GM04503 (cell line): ENCODE measurements at regions not wholly inside any gene's neighbourhood (a gene's known extent, or its start where the extent isn't known, plus 50 kb on each side); places are given as distances from the start of the nearest gene placed in this dataset.

Source experiments
- DNase-seq: peaks from one replicate; pipeline ENCODE4 v3.0.0-alpha.2; 2012; ENCODE audit warnings: low read depth

DNA sequence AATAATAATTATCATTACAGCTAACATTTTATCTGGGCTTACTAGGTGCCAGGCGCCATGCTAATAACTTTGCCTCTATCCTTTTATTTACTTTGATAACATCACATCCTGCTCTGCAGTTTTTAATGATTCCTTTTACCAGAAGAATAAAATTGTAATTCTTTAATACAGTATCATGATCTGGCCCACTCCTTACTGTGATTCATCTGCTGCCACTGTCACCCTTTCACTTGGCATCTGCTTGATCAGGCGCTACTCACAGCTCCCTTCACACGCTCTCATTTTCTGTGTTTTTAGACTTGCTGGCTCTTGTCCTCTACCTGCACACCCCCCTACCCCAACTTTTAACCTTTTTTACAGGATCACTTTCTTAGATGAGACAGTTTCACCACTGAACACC is 167.5 kb downstream of the NTMT2 start:
- DNase-seq: no peak

DNA sequence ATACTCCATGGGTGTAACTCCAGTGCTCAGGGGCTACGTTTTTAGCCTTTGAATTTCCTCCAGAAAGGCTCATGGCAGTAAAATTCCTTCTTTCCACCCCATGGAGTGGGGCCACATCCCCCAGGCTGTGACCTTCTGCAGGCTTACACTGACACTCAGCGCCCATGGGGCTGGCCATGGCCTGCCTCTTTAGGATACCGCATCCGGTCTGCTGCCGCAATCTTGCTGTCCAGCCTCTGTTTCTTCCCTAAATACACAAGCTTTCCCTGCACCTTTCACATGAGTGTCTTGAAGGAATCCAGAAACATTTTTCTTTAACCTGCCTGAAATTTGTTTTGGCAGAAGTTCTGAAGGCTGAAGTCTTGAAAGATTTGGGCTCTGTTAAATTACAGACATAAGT is 170.5 kb downstream of the NTMT2 start:
- DNase-seq: no peak

DNA sequence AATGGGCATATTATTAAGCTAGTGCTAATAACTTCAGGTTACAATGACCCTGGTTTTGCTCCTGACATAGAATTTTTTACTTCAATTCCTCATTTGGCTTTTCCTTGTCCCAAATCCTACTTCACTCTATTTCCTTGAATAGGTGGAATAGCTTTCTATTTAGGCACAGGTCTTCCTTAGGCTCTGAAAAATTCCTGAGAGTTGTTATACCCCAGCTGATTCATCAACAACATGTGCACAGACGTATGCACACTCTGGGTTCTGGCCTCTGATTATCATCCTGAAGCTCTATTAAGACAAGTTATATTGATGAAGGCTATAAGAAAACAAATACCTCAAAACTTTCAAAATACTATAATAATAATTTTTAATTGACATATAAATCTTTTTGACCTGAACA is 172.4 kb downstream of the NTMT2 start:
- DNase-seq: no peak

DNA sequence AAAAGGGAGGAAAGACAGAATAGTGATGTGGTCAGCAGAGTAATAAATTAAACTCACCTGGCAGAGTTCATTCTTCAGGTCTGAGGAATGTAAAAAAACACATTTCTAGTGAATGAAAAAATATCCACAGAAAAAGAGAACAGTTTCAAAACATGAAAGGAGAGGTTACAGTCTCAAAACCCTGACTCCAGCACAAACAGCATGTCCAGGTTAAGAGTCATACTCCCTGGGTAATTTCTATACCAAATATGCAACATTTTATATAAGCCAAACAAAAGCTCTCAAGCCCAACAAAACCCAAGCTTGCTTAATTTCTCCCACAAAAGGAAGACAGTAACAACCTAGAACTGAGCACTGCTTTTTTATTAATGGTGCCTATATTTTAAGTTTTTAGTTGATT is 173.0 kb downstream of the NTMT2 start:
- no peak for DNase-seq

DNA sequence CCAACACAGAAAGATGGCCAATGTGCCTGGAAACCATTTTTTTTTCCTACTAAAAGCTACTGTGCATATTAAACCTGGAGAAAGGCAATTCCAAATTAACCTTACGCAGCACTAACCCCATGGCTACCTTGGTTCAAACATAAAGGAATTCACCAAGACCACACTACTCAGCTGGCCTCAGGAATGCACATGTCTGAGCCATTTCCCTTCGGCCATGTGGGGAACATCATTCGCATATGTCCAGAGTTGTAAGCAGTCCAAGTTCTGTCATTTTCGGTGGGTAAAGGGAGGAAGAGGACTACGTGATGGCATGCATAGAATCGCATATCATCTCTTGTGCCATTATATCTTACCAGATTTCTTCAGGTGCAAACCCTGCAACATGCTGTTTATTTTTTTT is 175.4 kb downstream of the NTMT2 start:
- no peak for DNase-seq

DNA sequence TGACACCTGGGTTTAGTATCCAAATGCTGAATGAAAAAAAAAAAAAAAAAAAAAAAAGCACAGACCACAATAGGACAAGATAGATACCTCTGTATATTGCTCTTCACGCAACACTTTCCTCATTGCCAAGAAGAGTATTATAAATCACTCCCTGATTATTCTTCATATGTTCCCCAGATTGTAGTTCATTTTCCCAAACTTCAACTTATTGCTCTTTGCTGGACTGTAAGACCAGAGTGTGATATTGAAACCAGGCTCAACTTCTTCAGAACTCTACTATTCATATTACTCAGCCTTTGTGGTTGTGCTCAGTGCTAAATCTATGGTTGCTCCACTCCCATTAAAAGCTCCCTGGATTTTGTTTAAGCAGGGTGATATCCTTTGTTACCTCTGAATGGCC is 180.4 kb downstream of the NTMT2 start:
- no peak for DNase-seq

DNA sequence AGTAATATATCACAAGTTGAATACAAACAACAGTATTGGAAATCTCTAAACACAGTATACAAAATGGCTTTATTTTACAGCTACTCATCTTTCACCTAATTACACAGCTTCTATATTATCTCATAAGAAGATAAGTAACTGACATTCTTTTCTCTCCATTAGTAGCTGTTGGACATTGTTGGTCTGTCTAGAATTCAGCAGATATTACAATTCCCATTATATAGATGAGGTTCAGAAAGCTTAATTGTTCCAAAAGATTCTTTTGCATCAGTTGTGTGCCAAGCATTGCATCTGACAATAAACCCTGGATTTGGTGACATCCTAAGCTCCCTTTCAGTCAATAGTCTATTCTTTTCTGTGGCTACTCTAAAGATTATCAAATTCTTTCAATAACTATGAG is 187.0 kb downstream of the NTMT2 start:
- DNase-seq: no peak

DNA sequence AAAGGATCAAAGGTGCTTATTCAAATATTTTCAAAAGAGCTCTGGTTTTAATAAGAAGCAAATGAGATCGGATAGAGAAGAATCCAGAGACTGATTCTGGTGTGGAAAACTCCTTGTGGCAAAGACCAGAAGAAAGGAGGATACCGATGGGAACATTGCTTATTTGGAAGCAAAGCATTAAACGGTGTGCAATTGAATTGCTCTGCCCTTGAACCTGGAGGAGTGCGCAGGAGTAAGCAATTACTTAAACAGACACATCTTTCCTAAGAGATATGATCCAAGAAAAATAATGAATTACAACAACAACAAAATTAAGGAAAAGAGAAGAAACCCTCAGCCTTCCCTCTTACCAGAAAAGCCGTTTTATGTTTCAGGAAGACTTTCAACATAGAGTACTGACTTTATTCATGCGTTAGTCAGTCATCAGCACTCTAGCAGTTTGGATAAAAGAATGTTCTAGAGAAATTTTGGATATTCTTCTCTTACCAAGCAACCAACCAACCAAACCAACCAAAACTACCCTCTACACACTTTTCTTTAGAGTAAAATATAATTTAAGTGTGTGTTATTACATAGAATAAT is 191.7 kb downstream of the NTMT2 start:
- DNase-seq: no peak

DNA sequence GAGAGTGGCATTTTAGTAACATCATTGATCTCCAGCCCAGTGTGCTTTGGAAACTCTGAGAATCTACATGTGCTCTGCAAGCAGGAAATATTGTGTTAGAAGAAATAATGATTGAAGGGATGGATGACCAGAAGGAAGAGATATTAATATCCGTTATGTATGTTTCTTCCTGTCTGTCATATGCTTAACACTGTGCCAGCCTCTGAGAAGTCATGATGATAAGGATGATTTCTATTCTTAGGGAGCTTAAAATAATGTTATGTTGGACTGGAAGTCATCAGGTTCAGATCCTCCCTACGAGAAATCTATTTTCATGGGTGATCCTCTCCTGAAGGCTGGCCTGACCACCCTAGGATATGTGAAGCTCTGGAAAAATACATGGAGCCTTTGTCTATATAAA is 192.4 kb upstream of the GORAB start:
- DNase-seq: no peak

DNA sequence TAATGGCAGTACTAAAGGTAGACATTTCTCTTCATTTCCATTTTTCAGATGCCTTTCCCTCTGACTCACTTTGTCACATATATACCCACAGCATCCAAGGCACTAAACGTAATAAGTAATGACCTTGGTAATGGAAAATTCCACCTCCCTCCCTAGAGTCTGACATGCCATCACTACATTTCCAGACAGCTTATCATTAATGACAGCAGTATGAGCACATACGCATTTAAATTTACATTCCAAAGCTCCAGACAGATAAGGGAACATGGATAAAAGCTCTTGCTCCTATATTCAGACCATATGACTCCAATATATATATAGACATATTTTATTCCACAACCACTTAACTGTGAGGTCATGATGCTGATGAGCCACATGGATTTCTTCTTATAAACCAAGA is 191.7 kb upstream of the GORAB start:
- DNase-seq: no peak

DNA sequence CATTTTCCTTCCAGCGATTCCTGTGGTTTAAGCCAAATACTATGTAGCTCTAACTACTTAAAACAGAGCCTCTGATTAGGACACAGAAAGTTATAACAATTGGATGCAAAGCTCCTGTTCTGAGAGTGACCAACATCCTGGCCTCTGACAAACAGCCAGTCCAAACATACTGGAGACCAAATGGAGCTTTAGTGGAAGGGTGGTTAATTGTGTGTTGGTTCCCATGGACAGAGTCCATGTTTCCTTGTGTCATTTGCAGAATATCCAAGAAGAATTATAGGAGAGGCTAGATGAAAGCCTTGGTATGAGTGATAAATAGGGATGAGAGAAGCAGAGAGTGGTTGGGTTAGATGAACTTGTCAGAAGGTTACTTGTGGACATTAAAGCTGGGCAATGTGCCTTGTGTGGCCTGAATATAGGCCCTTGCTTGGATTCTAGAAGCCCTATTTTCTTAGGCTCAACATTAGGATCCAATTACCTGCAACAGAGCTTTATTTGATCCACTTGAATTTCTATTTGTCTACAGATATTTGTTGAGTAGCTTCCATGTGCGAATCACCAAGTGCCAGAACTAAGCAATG is 180.5 kb upstream of the GORAB start:
- DNase-seq: peak; percentile 37

DNA sequence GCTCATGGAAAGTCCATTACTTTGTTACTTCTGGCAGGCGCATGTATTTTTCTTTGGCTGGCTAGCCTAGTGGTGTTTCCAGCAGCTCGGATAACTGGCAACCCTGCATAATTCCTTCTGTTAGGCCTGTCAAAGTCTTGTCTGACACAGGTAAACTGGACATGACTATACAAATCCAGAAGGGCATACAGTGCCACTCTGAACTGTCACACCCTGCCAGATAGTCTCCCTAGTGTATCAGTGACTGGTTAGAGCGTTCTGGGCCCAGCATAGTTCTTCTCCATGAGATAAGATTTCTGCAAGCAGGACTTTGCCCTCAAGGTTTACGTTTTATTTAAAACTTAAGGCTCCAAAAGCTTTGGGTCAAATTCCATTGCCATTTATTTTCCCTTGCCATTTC is 177.7 kb upstream of the GORAB start:
- DNase-seq: no peak

DNA sequence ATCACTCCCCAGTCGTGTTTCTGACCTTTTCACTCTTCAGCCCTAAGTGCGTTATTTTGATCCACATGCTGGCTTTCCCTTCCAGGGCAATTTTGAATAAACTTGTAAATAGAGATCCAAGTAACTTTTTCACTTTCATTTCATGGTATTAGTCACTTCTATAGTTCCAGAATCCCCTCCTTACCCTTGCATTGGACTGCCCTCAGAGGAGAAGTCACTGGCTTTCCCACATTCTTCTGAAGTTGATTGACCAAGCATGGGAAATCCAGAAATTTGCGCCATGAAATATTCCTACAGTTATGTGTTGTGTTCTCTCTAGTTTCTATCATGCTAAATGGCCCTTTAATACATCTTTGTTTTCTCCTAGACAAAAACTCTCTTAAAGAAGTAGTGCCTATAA is 177.3 kb upstream of the GORAB start:
- DNase-seq: no peak

DNA sequence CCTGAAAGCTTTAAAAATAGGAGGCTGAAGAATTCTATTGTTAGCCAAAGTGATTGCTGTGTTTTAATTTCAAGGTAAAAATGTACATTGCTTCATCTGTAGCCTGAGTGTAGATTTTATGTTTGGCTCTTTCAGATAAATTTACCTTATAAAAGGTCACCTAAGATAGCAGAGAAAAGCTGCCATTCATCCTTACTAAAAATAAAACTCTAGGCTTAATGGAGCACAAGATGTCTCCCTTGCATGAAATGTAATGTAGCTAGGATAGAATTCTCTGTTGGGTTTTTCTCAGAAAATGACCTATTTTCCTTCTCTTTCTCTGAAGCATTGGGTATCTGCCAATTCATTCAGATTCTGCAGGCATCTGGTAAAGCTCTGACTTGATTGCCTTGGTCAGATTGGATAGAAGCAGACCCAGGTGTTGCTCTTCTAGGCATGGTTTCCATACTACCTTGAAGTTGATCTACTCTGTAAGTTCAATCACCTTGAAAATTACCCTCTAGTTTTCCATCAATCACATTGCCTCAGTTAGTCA is 176.6 kb upstream of the GORAB start:
- no peak for DNase-seq

DNA sequence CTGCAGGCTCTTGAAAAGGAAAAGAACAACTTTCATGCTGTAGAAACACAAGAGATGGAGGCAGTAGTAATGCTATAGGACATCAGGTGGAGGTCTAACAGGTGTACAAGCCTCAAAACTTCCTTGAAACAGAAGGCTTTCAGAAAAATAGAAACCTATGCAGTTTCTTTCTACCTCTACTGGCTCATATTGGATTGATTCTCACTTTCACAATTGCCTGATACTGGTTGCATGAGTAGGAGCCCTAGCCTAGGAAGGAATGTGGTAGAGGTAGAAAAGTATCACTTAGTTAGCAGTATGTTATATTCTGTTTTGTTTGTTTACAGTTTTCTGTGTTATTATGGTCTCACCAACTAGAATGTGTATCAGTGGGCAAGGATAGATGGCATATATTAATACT is 175.4 kb upstream of the GORAB start:
- DNase-seq: no peak

DNA sequence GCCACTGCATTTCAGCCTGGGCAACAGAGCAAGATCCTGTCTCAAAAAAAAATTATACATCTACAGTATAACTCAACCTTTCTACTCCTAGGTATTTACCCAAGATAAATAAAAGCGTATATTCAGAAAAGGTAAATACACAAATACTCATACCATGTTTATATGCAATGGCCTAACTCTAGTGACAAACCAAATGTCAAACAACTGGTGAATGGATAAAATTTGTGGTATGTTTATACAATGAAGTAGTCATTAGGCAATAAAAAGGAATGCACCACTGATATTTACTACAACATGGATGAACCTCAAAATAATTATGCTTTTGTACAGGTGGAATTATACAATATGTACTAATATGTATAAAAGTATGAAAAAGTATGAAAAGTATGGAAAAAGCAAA is 174.2 kb upstream of the GORAB start:
- DNase-seq: no peak

DNA sequence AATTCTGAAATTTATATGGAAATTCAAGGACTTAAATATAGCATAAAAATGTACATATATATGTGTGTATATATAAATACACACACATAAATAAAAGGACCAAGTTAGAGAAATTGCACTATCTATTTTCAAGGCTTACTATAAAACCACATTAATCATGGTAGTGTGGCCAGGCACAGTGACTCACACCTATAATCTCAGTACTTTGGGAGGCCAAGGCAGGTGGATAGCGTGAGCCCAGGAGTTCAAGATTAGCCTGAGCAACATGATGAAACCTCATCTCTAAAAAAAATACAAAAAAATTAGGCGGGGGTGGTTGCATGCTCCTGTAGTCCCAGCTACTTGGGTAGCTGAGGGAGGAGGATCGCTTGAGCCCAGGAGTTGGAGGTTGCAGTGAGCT is 171.4 kb upstream of the GORAB start:
- DNase-seq: no peak

DNA sequence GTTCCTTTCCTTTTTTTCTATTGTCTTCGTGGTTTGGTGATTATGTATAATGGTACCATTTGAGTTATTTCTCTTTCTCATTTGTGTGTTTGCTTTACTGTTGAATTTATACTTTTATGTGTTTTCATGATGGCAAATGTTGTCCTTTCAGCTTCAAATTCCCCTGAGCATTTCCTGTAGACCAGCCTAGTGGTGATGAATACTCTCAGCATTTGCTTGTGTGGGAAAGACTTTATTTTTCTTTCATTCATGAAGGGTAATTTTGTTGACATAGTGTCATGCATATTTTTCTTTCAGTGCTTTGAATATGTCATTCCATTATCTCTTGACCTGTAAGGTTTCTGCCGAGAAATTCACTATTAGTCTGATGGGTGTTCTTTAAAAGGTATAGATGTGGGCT is 166.6 kb upstream of the GORAB start:
- no peak for DNase-seq

DNA sequence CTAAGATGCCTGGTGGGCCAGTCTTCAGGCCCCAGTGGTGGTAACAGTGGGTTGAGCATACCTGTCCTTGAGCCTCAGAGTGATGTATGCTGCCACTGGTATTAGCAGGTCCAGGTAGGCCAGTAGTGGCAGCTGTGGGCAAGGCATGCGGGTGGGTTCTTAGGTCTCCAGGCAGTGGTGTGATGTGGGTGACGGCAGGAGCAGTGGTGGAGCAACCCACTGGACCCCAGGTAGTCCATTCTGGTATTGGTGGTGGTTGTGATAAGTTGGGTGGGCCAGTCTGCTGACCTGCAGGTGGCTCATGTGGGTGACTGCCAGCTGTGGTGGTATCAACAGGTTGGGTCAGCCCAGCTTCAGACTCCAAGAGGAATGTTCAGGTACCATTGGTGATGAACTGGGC is 165.0 kb upstream of the GORAB start:
- no peak for DNase-seq

DNA sequence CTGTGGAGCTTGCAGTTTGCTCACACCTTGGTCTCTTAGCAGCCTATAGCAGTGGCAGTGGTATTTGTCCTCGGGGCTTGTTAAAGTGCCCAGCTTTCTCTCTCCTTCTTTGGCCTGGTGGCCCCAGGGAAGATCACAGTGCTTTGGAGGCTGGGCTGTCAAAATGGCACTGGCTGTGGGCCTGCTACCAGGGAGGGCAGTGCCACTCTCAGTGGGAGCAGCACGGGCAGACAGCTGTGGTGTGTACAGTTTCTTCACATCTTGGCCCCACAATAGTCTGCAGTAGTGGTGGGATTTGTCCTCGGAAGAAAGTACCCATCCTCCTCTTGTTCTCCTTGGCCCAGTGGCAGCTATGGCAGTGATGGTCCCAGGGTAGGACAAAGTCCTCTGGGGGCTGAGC is 164.4 kb upstream of the GORAB start:
- no peak for DNase-seq

DNA sequence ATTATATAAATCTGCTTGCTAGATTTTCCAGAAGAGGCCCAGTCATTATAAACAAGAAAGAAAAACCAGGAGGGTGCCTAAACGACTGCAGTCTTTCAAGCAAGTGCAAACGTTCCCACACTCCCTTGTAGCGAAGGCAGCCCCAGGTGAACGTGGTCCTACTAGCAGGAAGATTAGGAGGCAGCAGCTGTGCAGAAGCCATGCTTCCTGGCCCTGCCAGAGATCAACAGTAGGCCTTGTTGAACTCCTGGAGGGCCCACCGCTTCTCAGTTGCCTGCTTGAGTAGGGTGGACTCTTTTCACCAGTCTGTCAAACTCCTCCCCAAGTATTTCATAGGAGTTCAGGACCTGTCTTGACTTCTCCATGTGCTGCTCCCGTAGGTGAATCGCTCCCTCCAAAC is 163.0 kb upstream of the GORAB start:
- no peak for DNase-seq

DNA sequence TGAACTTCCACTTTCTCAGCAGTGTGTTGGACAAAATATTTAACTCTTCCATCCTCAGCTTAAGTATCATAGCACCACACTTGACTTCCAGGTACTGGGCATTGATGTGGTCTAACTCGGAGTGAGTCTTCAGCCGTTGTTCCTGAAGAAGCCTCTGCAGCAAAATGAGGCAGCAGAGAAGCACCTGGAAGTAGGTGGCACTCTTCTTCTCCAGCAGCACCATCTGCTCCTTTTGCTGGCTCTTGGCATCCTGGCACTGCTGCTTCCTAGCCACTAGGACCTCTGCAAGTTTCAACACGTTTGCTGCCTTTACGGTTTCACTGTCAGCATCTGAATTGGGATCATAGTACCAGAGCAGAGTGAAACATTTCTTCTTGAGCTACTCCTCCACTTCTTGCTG is 162.5 kb upstream of the GORAB start:
- DNase-seq: no peak

DNA sequence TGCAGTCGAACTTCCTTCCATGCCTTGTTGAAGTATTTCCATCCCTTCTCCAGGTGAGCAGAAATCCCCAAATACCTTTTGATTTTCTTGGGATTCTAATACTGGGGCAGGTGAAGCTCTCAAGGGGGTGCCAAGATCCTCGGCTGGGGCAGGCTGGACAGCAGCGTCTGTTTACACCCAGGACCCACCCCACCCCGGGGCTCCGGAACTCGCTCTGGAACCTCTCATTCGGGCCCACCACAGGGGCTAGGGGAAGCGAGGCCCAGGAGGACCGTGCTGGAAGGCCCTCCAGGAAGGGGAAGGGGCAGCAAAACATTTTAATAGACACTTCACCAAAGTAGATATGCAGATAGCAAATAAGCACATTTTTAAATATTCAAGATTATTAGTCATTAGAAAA is 161.9 kb upstream of the GORAB start:
- no peak for DNase-seq

DNA sequence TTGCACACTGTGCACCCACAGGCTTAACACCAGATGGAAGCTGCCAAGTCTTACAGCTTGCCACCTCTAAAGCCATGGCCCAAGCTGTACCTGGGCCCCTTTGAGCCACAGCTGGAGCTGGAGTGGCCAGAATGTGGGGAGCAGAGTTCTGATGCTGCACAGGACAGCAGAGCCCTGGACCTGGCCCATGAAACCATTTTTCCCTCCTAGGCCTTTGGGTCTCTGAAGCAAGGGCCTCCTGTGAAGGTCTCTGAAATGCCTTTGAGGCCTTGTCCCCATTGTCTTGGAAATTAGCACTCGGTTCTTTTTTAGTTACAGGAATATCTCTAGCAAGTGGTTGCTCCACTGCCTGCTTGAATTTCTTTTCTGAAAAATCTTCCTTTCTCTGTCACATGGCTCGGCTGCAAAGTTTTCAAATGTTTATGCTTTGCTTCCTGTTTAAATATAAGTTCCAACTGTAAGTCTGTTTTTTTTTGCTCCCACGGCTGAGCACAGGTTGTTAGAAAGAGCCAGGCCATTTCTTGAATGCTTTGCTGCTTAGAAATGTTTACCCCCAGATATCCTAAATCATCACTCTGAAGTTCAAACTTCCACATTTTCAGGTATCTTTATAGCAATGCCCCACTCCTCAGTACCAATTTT is 156.8 kb upstream of the GORAB start:
- no peak for DNase-seq
